ENCODE measurements at regions not wholly inside any gene's neighbourhood (a gene's known extent, or its start where the extent isn't known, plus 50 kb on each side); places are given as distances from the start of the nearest gene placed in this dataset.

GRCh38 chrX:13923845-13924244 lies 105.8 kb downstream of the GEMIN8 start:
- TF ChIP-seq POLR2AphosphoS5 (IDR thresholded peaks at IDR 0.05; ENCODE audit: low read depth, low read length): no peak
- TF ChIP-seq TCF7L2 (IDR thresholded peaks at IDR 0.05; ENCODE audit: low read depth, low read length): no peak
- no peak for TF ChIP-seq SIN3A (IDR thresholded peaks at IDR 0.05; ENCODE audit: borderline replicate concordance, insufficient read depth, low read depth, low read length)
- TF ChIP-seq, protein P1, sequence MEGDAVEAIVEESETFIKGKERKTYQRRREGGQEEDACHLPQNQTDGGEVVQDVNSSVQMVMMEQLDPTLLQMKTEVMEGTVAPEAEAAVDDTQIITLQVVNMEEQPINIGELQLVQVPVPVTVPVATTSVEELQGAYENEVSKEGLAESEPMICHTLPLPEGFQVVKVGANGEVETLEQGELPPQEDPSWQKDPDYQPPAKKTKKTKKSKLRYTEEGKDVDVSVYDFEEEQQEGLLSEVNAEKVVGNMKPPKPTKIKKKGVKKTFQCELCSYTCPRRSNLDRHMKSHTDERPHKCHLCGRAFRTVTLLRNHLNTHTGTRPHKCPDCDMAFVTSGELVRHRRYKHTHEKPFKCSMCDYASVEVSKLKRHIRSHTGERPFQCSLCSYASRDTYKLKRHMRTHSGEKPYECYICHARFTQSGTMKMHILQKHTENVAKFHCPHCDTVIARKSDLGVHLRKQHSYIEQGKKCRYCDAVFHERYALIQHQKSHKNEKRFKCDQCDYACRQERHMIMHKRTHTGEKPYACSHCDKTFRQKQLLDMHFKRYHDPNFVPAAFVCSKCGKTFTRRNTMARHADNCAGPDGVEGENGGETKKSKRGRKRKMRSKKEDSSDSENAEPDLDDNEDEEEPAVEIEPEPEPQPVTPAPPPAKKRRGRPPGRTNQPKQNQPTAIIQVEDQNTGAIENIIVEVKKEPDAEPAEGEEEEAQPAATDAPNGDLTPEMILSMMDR (IDR thresholded peaks at IDR 0.05): no peak; the same call in 1 of the 2 replicates
- TF ChIP-seq REST (IDR thresholded peaks at IDR 0.05; ENCODE audit: insufficient read depth in 1 of 2, low read depth in 2 of 2, low read length in 1 of 2): no peak
- H3K9me3 ChIP-seq (ENCODE audit: control insufficient read depth, insufficient read depth, low read depth, low read length): no peaks in the 10 kb centered on the region
- ChIA-PET CTCF (no interaction called here), POLR2A (no interaction called here)
- DNase-seq (ENCODE audit: low read depth, low spot score) (no peak), ATAC-seq (no peak)
- in situ Hi-C loops (cut with HindIII; ENCODE audit: low pct_unique_long_range_greater_than_20kb, low sequenced_read_pairs): no loop called here
- BruUV-seq (replicated peaks): no TSS peak
- no peak overlapping the region for H3K27ac ChIP-seq (ENCODE audit: low read length)
- no peaks in the 10 kb centered on the region for H3K4me1 ChIP-seq (ENCODE audit: control insufficient read depth, insufficient read depth, low read length)
- no peaks in the 10 kb centered on the region for H3K36me3 ChIP-seq (ENCODE audit: control insufficient read depth, insufficient read depth, low read length)
- intact Hi-C loops (cut with micrococcal nuclease; ENCODE audit: unreplicated experiment): no loop called here
- no peaks in the 10 kb centered on the region for H3K27me3 ChIP-seq (ENCODE audit: control insufficient read depth, insufficient read depth, low read length)
- no peak overlapping the region for H3K4me3 ChIP-seq (ENCODE audit: low read depth in 2 of 2, low read length in 2 of 2)

- no peaks in the 10 kb centered on the region for H3K9me3 ChIP-seq (ENCODE audit: control insufficient read depth, insufficient read depth, low read depth, low read length)
- no TSS peak for BruUV-seq (replicated peaks)
- no peak overlapping the region for H3K4me3 ChIP-seq (ENCODE audit: low read depth in 2 of 2, low read length in 2 of 2)
- CTCF ChIA-PET: no interaction called here
- H3K4me1 ChIP-seq (ENCODE audit: control insufficient read depth, insufficient read depth, low read length): no peaks in the 10 kb centered on the region
- DNase-seq (ENCODE audit: low read depth, low spot score) (no peak), ATAC-seq (no peak)
- H3K27ac ChIP-seq (ENCODE audit: low read length): no peak overlapping the region
- intact Hi-C loops (cut with micrococcal nuclease; ENCODE audit: unreplicated experiment) (no loop called here), in situ Hi-C loops (cut with HindIII; ENCODE audit: low pct_unique_long_range_greater_than_20kb, low sequenced_read_pairs) (no loop called here)
- TF ChIP-seq, protein P1 (IDR thresholded peaks at IDR 0.05): no peak
- TF ChIP-seq SIN3A (IDR thresholded peaks at IDR 0.05; ENCODE audit: borderline replicate concordance, insufficient read depth, low read depth, low read length): no peak
- TF ChIP-seq REST (IDR thresholded peaks at IDR 0.05; ENCODE audit: insufficient read depth in 1 of 2, low read depth in 2 of 2, low read length in 1 of 2): no peak
- TF ChIP-seq TCF7L2 (IDR thresholded peaks at IDR 0.05; ENCODE audit: low read depth, low read length): no peak
- TF ChIP-seq POLR2AphosphoS5 (IDR thresholded peaks at IDR 0.05; ENCODE audit: low read depth, low read length): no peak
- POLR2A ChIA-PET: no interaction called here
- H3K36me3 ChIP-seq (ENCODE audit: control insufficient read depth, insufficient read depth, low read length): no peaks in the 10 kb centered on the region
- no peaks in the 10 kb centered on the region for H3K27me3 ChIP-seq (ENCODE audit: control insufficient read depth, insufficient read depth, low read length)
Measured at GRCh38 chrX:13923289-13923688, 106.4 kb upstream of the GPM6B start.
